Gastroesophageal sphincter (tissue), 3 donors: ENCODE measurements at regions not wholly inside any gene's neighbourhood (a gene's known extent, or its start where the extent isn't known, plus 50 kb on each side); places are given as distances from the start of the nearest gene placed in this dataset.

Experiments
- CTCF ChIP-seq, 4 experiments: fragments of 200-600 bp in 2 of 4; fragments of 450-650 bp in 2 of 4; sonication (generic) in 1 of 4; IDR thresholded peaks; one replicate each; pipeline ENCODE4 v1.5.1; 2017 to 2019; ENCODE audit warnings: antibody characterized with exemption in 4 of 4, mild to moderate bottlenecking in 2 of 4, moderate library complexity in 2 of 4
- EP300 ChIP-seq: sonication (generic); formaldehyde crosslinking; IDR thresholded peaks from one replicate; pipeline ENCODE4 v1.6.1; 2017; ENCODE audit warnings: antibody characterized with exemption, mild to moderate bottlenecking
- POLR2A ChIP-seq, 2 donors: fragments of 450-650 bp; IDR thresholded peaks; one replicate each; pipeline ENCODE4 v1.6.1; 2017; ENCODE audit warnings: antibody characterized with exemption in 2 of 2, mild to moderate bottlenecking in 2 of 2, moderate library complexity in 1 of 2

- TF ChIP-seq CTCF (IDR thresholded peaks at IDR 0.05), result no peak
- no peak for TF ChIP-seq EP300
- TF ChIP-seq POLR2A (IDR thresholded peaks at IDR 0.05), result no peak
These were observed 814.4 kb downstream of the TENT5A start for GRCh38 chr6:80938131-80938530.
